ENCODE measurements at regions not wholly inside any gene's neighbourhood (a gene's known extent, or its start where the extent isn't known, plus 50 kb on each side); places are given as distances from the start of the nearest gene placed in this dataset.
"Not testable (repeated sequence)": the region's sequence is repeated elsewhere in the genome, so short reads cannot be mapped to it uniquely, and the experiment has no call there.

GRCh38 chr5:93941897-93942296 lies 200.5 kb upstream of the POU5F2 start:
- POLR2A ChIA-PET (ENCODE audit: unreplicated experiment) = no interaction called here
- BruUV-seq (replicated peaks) = no TSS peak
- Histone ChIP-seq H3K27ac (ENCODE audit: insufficient read depth, low read length) (no peak overlapping the region), H2AK9ac (replicated peaks; ENCODE audit: low read depth, low read length, poor library complexity) (no peak overlapping the region), H3K23ac (ENCODE audit: low read depth, low read length) (no peak overlapping the region), H3K56ac (ENCODE audit: extremely low read depth, insufficient read depth, low read length) (no peak overlapping the region), H2BK20ac (ENCODE audit: low read depth, low read length) (no peak overlapping the region), H3K4me2 (ENCODE audit: low read depth, low read length) (no peak overlapping the region), H4K5ac (ENCODE audit: low read depth, low read length) (no peak overlapping the region), H3K4me3 (ENCODE audit: insufficient read depth, low read depth, low read length) (no peak overlapping the region), H3K14ac (replicated peaks; ENCODE audit: low read depth, low read length) (no peak overlapping the region), H4K20me1 (ENCODE audit: insufficient read depth, low read length) (no peaks in the 10 kb centered on the region), H2AK5ac (ENCODE audit: low read depth, low read length) (no peak overlapping the region), H3K4ac (ENCODE audit: low read depth, low read length) (no peak overlapping the region), H2BK120ac (ENCODE audit: low read depth, low read length) (no peak overlapping the region), H2AFZ (replicated peaks; ENCODE audit: low read length, poor library complexity) (no peak overlapping the region), H3K36me3 (ENCODE audit: control insufficient read depth, insufficient read depth, low read length) (no peaks in the 10 kb centered on the region), H3K79me1 (ENCODE audit: low read depth in 1 of 2, low read length in 2 of 2) (no peaks in the 10 kb centered on the region), H3K9ac (ENCODE audit: low read depth, low read length) (no peak overlapping the region), H4K91ac (ENCODE audit: insufficient read depth, low read depth, low read length) (no peak overlapping the region), H3K4me1 (ENCODE audit: control insufficient read depth, insufficient read depth, low read length) (no peaks in the 10 kb centered on the region), H3K27me3 (ENCODE audit: control insufficient read depth, insufficient read depth, low read length) (no peaks in the 10 kb centered on the region), H2BK5ac (ENCODE audit: low read depth, low read length, poor library complexity, severe bottlenecking) (no peak overlapping the region), H2BK15ac (ENCODE audit: low read depth, low read length) (no peak overlapping the region), H3K18ac (ENCODE audit: low read depth, low read length) (no peak overlapping the region), H3K9me1 (ENCODE audit: insufficient read depth, low read length) (no peaks in the 10 kb centered on the region), H4K8ac (ENCODE audit: low read depth in 2 of 2, low read length in 2 of 2) (no peak overlapping the region), H3K9me3 (ENCODE audit: control insufficient read depth, insufficient read depth, low read length) (no peaks in the 10 kb centered on the region)
- DNase-seq (no peak), ATAC-seq (ENCODE audit: low read depth) (no peak)
- in situ Hi-C loops (cut with MboI; ENCODE audit: low sequenced_read_pairs) (no loop called here), dilution Hi-C loops (cut with HindIII; ENCODE audit: low sequenced_read_pairs, unreplicated experiment) (no loop called here), intact Hi-C loops (cut with micrococcal nuclease) (no loop called here)
- TF ChIP-seq RCOR1 (IDR thresholded peaks at IDR 0.05; ENCODE audit: insufficient replicate concordance, low read length) (no peak), MAFK (IDR thresholded peaks at IDR 0.05; ENCODE audit: low read depth, low read length) (no peak)
- no CpG with 5 or more reads among the region's 3 CpGs for WGBS, 2 experiments (ENCODE audit: extremely low coverage in 2 of 2, insufficient read length in 1 of 2)
- CTCF ChIA-PET = no interaction called here

GRCh38 chr5:93933269-93933668 lies 191.9 kb upstream of the POU5F2 start:
- H2AK9ac ChIP-seq (replicated peaks; ENCODE audit: low read depth, low read length, poor library complexity); H3K9me3 ChIP-seq (ENCODE audit: control insufficient read depth, insufficient read depth, low read length); H4K91ac ChIP-seq (ENCODE audit: insufficient read depth, low read depth, low read length); H2AK5ac ChIP-seq (ENCODE audit: low read depth, low read length); DNase-seq; H2BK20ac ChIP-seq (ENCODE audit: low read depth, low read length); BruUV-seq (replicated peaks); H3K36me3 ChIP-seq (ENCODE audit: control insufficient read depth, insufficient read depth, low read length); H2BK5ac ChIP-seq (ENCODE audit: low read depth, low read length, poor library complexity, severe bottlenecking); POLR2A ChIA-PET (ENCODE audit: unreplicated experiment); H3K4me2 ChIP-seq (ENCODE audit: low read depth, low read length); in situ Hi-C loops (cut with MboI; ENCODE audit: low sequenced_read_pairs); H4K5ac ChIP-seq (ENCODE audit: low read depth, low read length); H2AFZ ChIP-seq (replicated peaks; ENCODE audit: low read length, poor library complexity); H2BK120ac ChIP-seq (ENCODE audit: low read depth, low read length); H3K9ac ChIP-seq (ENCODE audit: low read depth, low read length); H3K56ac ChIP-seq (ENCODE audit: extremely low read depth, insufficient read depth, low read length); H3K4ac ChIP-seq (ENCODE audit: low read depth, low read length); H3K4me3 ChIP-seq (ENCODE audit: insufficient read depth, low read depth, low read length); H3K23ac ChIP-seq (ENCODE audit: low read depth, low read length); H3K27ac ChIP-seq (ENCODE audit: insufficient read depth, low read length); H2BK15ac ChIP-seq (ENCODE audit: low read depth, low read length); CTCF ChIA-PET; H3K9me1 ChIP-seq (ENCODE audit: insufficient read depth, low read length); H4K8ac ChIP-seq (ENCODE audit: low read depth in 2 of 2, low read length in 2 of 2); dilution Hi-C loops (cut with HindIII; ENCODE audit: low sequenced_read_pairs, unreplicated experiment); H3K27me3 ChIP-seq (ENCODE audit: control insufficient read depth, insufficient read depth, low read length); H3K79me1 ChIP-seq (ENCODE audit: low read depth in 1 of 2, low read length in 2 of 2); H3K18ac ChIP-seq (ENCODE audit: low read depth, low read length); H4K20me1 ChIP-seq (ENCODE audit: insufficient read depth, low read length); H3K14ac ChIP-seq (replicated peaks; ENCODE audit: low read depth, low read length); ATAC-seq (ENCODE audit: low read depth); intact Hi-C loops (cut with micrococcal nuclease); H3K4me1 ChIP-seq (ENCODE audit: control insufficient read depth, insufficient read depth, low read length): not testable (repeated sequence)
- no CpG with 5 or more reads among the region's 2 CpGs for WGBS, 2 experiments (ENCODE audit: extremely low coverage in 2 of 2, insufficient read length in 1 of 2)
